GM12873 (cell line): ENCODE measurements at regions not wholly inside any gene's neighbourhood (a gene's known extent, or its start where the extent isn't known, plus 50 kb on each side); places are given as distances from the start of the nearest gene placed in this dataset.

Experiments used
- CTCF ChIP-seq: IDR thresholded peaks from 2 replicates; pipeline ENCODE4 v1.5.1; 2012; ENCODE audit warnings: low read depth, mild to moderate bottlenecking, moderate library complexity, low read length, control low read depth; ENCODE audit not compliant: insufficient read depth; ENCODE audit errors: missing control alignments

GRCh38 chr3:94303897-94304296 lies 241.0 kb downstream of the NSUN3 start:
- TF ChIP-seq CTCF, result no peak

- TF ChIP-seq CTCF, result no peak
These were observed 242.1 kb downstream of the NSUN3 start for GRCh38 chr3:94304954-94305353.

GRCh38 chr3:94305835-94306611 lies 243.2 kb downstream of the NSUN3 start:
- TF ChIP-seq CTCF, result no peak

DNA sequence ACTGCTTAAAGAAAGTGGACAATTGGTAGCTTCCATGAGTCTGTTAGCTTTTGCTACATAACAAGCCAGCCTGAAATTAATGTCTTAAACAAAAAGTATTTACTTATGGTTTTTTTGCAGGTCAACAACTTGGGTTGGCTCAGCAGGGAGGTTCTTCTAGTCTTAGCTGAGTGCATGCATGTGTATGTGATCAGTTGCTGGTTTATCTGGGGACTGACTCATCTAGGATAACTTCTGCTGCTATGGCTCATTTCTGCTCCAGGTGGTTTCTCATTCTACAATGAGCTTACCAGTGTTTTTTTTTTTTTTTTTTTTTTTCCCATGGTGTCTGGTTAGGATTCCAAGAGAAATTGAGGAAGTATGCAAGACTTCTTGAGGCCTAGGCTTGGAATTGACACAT lies 244.7 kb downstream of the NSUN3 start:
- no peak for TF ChIP-seq CTCF

- TF ChIP-seq CTCF, result no peak
These were observed 245.9 kb downstream of the NSUN3 start for GRCh38 chr3:94308767-94309166.

DNA sequence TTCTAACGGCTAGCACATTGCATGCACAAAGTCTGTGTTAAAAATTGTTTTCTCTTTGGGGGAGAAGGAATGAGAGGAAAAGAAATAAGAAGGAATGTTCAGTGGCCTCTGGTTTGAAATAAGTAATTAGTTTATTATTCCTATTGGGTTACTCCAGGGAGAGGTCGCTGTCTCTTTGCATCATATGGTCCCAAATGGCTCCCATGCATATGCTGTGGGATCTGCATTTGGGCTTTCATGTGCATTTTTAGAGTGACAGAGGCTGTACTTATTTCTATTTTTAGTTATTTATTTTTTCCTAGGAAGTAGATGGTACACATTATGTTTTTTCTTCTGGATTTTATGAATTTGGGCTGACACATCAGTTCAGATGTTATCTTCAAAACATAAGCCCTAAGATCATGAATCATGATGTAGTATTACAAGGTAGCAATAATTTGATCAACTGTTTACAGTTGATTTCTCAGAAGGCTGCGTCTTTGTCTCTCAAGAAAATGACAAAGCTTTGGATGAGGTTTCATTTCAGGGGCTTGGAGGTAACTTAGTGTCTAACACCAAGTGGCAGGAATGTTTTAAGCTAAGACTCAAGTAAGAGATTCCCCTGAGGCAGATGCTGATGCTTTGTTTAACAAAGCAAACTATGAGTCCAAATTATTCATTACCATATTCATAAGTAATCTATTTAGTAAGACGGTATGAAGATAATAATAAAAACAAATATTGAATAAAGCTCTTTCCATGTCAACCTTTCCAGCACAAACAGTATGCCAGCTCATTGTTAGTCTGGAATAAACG lies 247.7 kb downstream of the NSUN3 start:
- no peak for TF ChIP-seq CTCF

DNA sequence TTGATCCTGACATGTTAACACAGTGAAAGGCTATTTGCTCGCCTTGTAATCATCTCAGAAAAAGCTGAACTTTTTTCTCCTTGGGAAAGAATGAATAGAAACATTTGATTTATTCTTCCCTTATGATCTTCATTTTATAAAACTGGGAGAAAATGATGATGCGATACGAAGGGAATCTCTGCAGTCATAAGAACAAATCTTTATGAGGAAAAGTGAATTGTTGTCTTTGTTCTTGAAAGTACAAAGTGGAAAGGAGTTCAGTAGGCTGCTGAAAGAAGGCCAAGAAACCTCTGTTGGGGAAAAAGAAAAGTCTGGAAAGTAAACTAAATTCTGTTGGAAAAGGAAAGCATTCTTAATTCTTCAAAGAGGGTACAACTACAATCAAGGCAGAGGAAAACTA lies 248.8 kb downstream of the NSUN3 start:
- TF ChIP-seq CTCF, result no peak
